ENCODE measurements at regions not wholly inside any gene's neighbourhood (a gene's known extent, or its start where the extent isn't known, plus 50 kb on each side); places are given as distances from the start of the nearest gene placed in this dataset.
"Not testable (repeated sequence)": the region's sequence is repeated elsewhere in the genome, so short reads cannot be mapped to it uniquely, and the experiment has no call there.

- H3K4me1 ChIP-seq (ENCODE audit: control insufficient read depth, extremely low read depth, insufficient read depth, low read length); H3K27ac ChIP-seq (ENCODE audit: control insufficient read depth, insufficient read depth, low read length); H3K9ac ChIP-seq (ENCODE audit: control insufficient read depth, extremely low read depth, insufficient read depth, low read length); H3K4me3 ChIP-seq (ENCODE audit: control insufficient read depth in 2 of 3, extremely low read depth in 1 of 3, insufficient read depth in 2 of 3, low read depth in 1 of 3, low read length in 3 of 3); DNase-seq (ENCODE audit: low read depth, low spot score); H3K36me3 ChIP-seq (ENCODE audit: control insufficient read depth in 2 of 2, extremely low read depth in 1 of 2, insufficient read depth in 2 of 2, low read length in 2 of 2); H3K4me2 ChIP-seq (ENCODE audit: control insufficient read depth, extremely low read depth, insufficient read depth, low read depth, low read length); H3K9me1 ChIP-seq (ENCODE audit: control insufficient read depth, extremely low read depth, insufficient read depth, low read length); H3K9me3 ChIP-seq (ENCODE audit: control insufficient read depth, low read depth, low read length); dilution Hi-C loops (cut with MboI; ENCODE audit: extremely low pct_ligation_motif_present, low sequenced_read_pairs); H3K27me3 ChIP-seq (ENCODE audit: control insufficient read depth, extremely low read depth, insufficient read depth, low read length); H3K79me2 ChIP-seq (ENCODE audit: control insufficient read depth, insufficient read depth, low read length); H2AFZ ChIP-seq (ENCODE audit: control insufficient read depth, low read length); FAIRE-seq; H4K20me1 ChIP-seq (ENCODE audit: control insufficient read depth, extremely low read depth, insufficient read depth, low read length): not testable (repeated sequence)
Measured at GRCh38 chr3:75453328-75453727, 210.8 kb upstream of the FRG2C start.

- H3K4me2 ChIP-seq (ENCODE audit: control insufficient read depth, extremely low read depth, insufficient read depth, low read depth, low read length); H3K9ac ChIP-seq (ENCODE audit: control insufficient read depth, extremely low read depth, insufficient read depth, low read length); H3K36me3 ChIP-seq (ENCODE audit: control insufficient read depth in 2 of 2, extremely low read depth in 1 of 2, insufficient read depth in 2 of 2, low read length in 2 of 2); H3K27ac ChIP-seq (ENCODE audit: control insufficient read depth, insufficient read depth, low read length); H4K20me1 ChIP-seq (ENCODE audit: control insufficient read depth, extremely low read depth, insufficient read depth, low read length); DNase-seq (ENCODE audit: low read depth, low spot score); H3K27me3 ChIP-seq (ENCODE audit: control insufficient read depth, extremely low read depth, insufficient read depth, low read length); H3K79me2 ChIP-seq (ENCODE audit: control insufficient read depth, insufficient read depth, low read length); H3K9me3 ChIP-seq (ENCODE audit: control insufficient read depth, low read depth, low read length); dilution Hi-C loops (cut with MboI; ENCODE audit: extremely low pct_ligation_motif_present, low sequenced_read_pairs); H2AFZ ChIP-seq (ENCODE audit: control insufficient read depth, low read length); H3K4me1 ChIP-seq (ENCODE audit: control insufficient read depth, extremely low read depth, insufficient read depth, low read length); FAIRE-seq; H3K9me1 ChIP-seq (ENCODE audit: control insufficient read depth, extremely low read depth, insufficient read depth, low read length); H3K4me3 ChIP-seq (ENCODE audit: control insufficient read depth in 2 of 3, extremely low read depth in 1 of 3, insufficient read depth in 2 of 3, low read depth in 1 of 3, low read length in 3 of 3): not testable (repeated sequence)
Measured at GRCh38 chr3:75453839-75454238, 210.3 kb upstream of the FRG2C start.

GRCh38 chr3:75474530-75474929 is 189.6 kb upstream of the FRG2C start:
- H3K4me1 ChIP-seq (ENCODE audit: control insufficient read depth, extremely low read depth, insufficient read depth, low read length); H3K79me2 ChIP-seq (ENCODE audit: control insufficient read depth, insufficient read depth, low read length); dilution Hi-C loops (cut with MboI; ENCODE audit: extremely low pct_ligation_motif_present, low sequenced_read_pairs); H3K9ac ChIP-seq (ENCODE audit: control insufficient read depth, extremely low read depth, insufficient read depth, low read length); H3K27ac ChIP-seq (ENCODE audit: control insufficient read depth, insufficient read depth, low read length); H3K9me1 ChIP-seq (ENCODE audit: control insufficient read depth, extremely low read depth, insufficient read depth, low read length); H3K9me3 ChIP-seq (ENCODE audit: control insufficient read depth, low read depth, low read length); H2AFZ ChIP-seq (ENCODE audit: control insufficient read depth, low read length); H3K36me3 ChIP-seq (ENCODE audit: control insufficient read depth in 2 of 2, extremely low read depth in 1 of 2, insufficient read depth in 2 of 2, low read length in 2 of 2); H3K4me3 ChIP-seq (ENCODE audit: control insufficient read depth in 2 of 3, extremely low read depth in 1 of 3, insufficient read depth in 2 of 3, low read depth in 1 of 3, low read length in 3 of 3); H3K4me2 ChIP-seq (ENCODE audit: control insufficient read depth, extremely low read depth, insufficient read depth, low read depth, low read length); DNase-seq (ENCODE audit: low read depth, low spot score); H4K20me1 ChIP-seq (ENCODE audit: control insufficient read depth, extremely low read depth, insufficient read depth, low read length); H3K27me3 ChIP-seq (ENCODE audit: control insufficient read depth, extremely low read depth, insufficient read depth, low read length); FAIRE-seq: not testable (repeated sequence)

GRCh38 chr3:75496600-75496999 is 167.5 kb upstream of the FRG2C start:
- H3K9ac ChIP-seq (ENCODE audit: control insufficient read depth, extremely low read depth, insufficient read depth, low read length); H4K20me1 ChIP-seq (ENCODE audit: control insufficient read depth, extremely low read depth, insufficient read depth, low read length); H3K4me1 ChIP-seq (ENCODE audit: control insufficient read depth, extremely low read depth, insufficient read depth, low read length); H3K4me3 ChIP-seq (ENCODE audit: control insufficient read depth in 2 of 3, extremely low read depth in 1 of 3, insufficient read depth in 2 of 3, low read depth in 1 of 3, low read length in 3 of 3); H3K9me1 ChIP-seq (ENCODE audit: control insufficient read depth, extremely low read depth, insufficient read depth, low read length); H3K36me3 ChIP-seq (ENCODE audit: control insufficient read depth in 2 of 2, extremely low read depth in 1 of 2, insufficient read depth in 2 of 2, low read length in 2 of 2); H3K27me3 ChIP-seq (ENCODE audit: control insufficient read depth, extremely low read depth, insufficient read depth, low read length); H3K27ac ChIP-seq (ENCODE audit: control insufficient read depth, insufficient read depth, low read length); FAIRE-seq; H2AFZ ChIP-seq (ENCODE audit: control insufficient read depth, low read length); H3K4me2 ChIP-seq (ENCODE audit: control insufficient read depth, extremely low read depth, insufficient read depth, low read depth, low read length); dilution Hi-C loops (cut with MboI; ENCODE audit: extremely low pct_ligation_motif_present, low sequenced_read_pairs); H3K9me3 ChIP-seq (ENCODE audit: control insufficient read depth, low read depth, low read length); H3K79me2 ChIP-seq (ENCODE audit: control insufficient read depth, insufficient read depth, low read length); DNase-seq (ENCODE audit: low read depth, low spot score): not testable (repeated sequence)

GRCh38 chr3:75500357-75500756 is 163.8 kb upstream of the FRG2C start:
- H3K9me3 ChIP-seq (ENCODE audit: control insufficient read depth, low read depth, low read length); H3K9ac ChIP-seq (ENCODE audit: control insufficient read depth, extremely low read depth, insufficient read depth, low read length); H3K4me3 ChIP-seq (ENCODE audit: control insufficient read depth in 2 of 3, extremely low read depth in 1 of 3, insufficient read depth in 2 of 3, low read depth in 1 of 3, low read length in 3 of 3); H4K20me1 ChIP-seq (ENCODE audit: control insufficient read depth, extremely low read depth, insufficient read depth, low read length); FAIRE-seq; H2AFZ ChIP-seq (ENCODE audit: control insufficient read depth, low read length); H3K36me3 ChIP-seq (ENCODE audit: control insufficient read depth in 2 of 2, extremely low read depth in 1 of 2, insufficient read depth in 2 of 2, low read length in 2 of 2); DNase-seq (ENCODE audit: low read depth, low spot score); H3K79me2 ChIP-seq (ENCODE audit: control insufficient read depth, insufficient read depth, low read length); H3K9me1 ChIP-seq (ENCODE audit: control insufficient read depth, extremely low read depth, insufficient read depth, low read length); H3K27me3 ChIP-seq (ENCODE audit: control insufficient read depth, extremely low read depth, insufficient read depth, low read length); dilution Hi-C loops (cut with MboI; ENCODE audit: extremely low pct_ligation_motif_present, low sequenced_read_pairs); H3K4me2 ChIP-seq (ENCODE audit: control insufficient read depth, extremely low read depth, insufficient read depth, low read depth, low read length); H3K27ac ChIP-seq (ENCODE audit: control insufficient read depth, insufficient read depth, low read length); H3K4me1 ChIP-seq (ENCODE audit: control insufficient read depth, extremely low read depth, insufficient read depth, low read length): not testable (repeated sequence)

Data from keratinocyte (primary cell).